Astrocyte (in vitro differentiated cells and primary cell): ENCODE measurements at regions not wholly inside any gene's neighbourhood (a gene's known extent, or its start where the extent isn't known, plus 50 kb on each side); places are given as distances from the start of the nearest gene placed in this dataset.

Source experiments
- CTCF ChIP-seq: IDR thresholded peaks from 2 replicates; pipeline ENCODE4 v1.5.1; 2011; ENCODE audit warnings: low read depth, mild to moderate bottlenecking, inconsistent platforms, low read length, moderate library complexity; ENCODE audit not compliant: insufficient read depth
- EZH2 ChIP-seq: IDR thresholded peaks from 2 replicates; pipeline ENCODE4 v1.6.1; 2012; ENCODE audit warnings: mild to moderate bottlenecking, low read length, inconsistent platforms; ENCODE audit not compliant: insufficient read depth

- no peak for TF ChIP-seq CTCF
- TF ChIP-seq EZH2: no peak
These were observed 147.4 kb upstream of the EPHA3 start for GRCh38 chr3:88960019-88960418.
